ENCODE measurements at regions not wholly inside any gene's neighbourhood (a gene's known extent, or its start where the extent isn't known, plus 50 kb on each side); places are given as distances from the start of the nearest gene placed in this dataset.

GRCh38 chr20:53685070-53685595, 91.5 kb upstream of the ZNF217 start:
- no peak for TF ChIP-seq POLR2A (IDR thresholded peaks at IDR 0.05; ENCODE audit: low read depth)
- TF ChIP-seq CTCF (IDR thresholded peaks at IDR 0.05), result no peak
- no peak for TF ChIP-seq POLR2AphosphoS5 (IDR thresholded peaks at IDR 0.05)
- TF ChIP-seq EP300 (IDR thresholded peaks at IDR 0.05), result no peak
